Heart left ventricle (tissue), 16 donors: ENCODE measurements at regions not wholly inside any gene's neighbourhood (a gene's known extent, or its start where the extent isn't known, plus 50 kb on each side); places are given as distances from the start of the nearest gene placed in this dataset.

Experiments used
- ATAC-seq, 4 donors: fragments of 200-7000 bp; cut with Tn5 transposase; one replicate each; pipeline ENCODE4 v1.9.1; 2020 to 2022; ENCODE audit warnings: moderate library complexity in 4 of 4, mild to moderate bottlenecking in 3 of 4, moderate number of reproducible peaks in 1 of 4
- DNase-seq, 5 donors: peaks; one replicate each; pipeline ENCODE4 v3.0.0-alpha.2; 2020
- H3K27ac ChIP-seq, 12 donors: fragments of 200-600 bp; sonication (generic) in 4 of 12; one replicate each; pipeline versions ENCODE4 v1.5.0 to v1.8.0; 2016 to 2022; ENCODE audit warnings: mild to moderate bottlenecking in 2 of 12
- H3K27me3 ChIP-seq, 9 donors: fragments of 200-600 bp; sonication (generic) in 2 of 9; one replicate each; pipeline versions ENCODE4 v1.5.1 to v1.8.0; 2016 to 2022; ENCODE audit warnings: mild to moderate bottlenecking in 3 of 9
- H3K36me3 ChIP-seq, 9 donors: fragments of 200-600 bp; sonication (generic) in 2 of 9; one replicate each; pipeline versions ENCODE4 v1.5.0 to v1.8.0; 2018 to 2022; ENCODE audit warnings: mild to moderate bottlenecking in 2 of 9
- H3K4me1 ChIP-seq, 12 donors: fragments of 200-600 bp; sonication (generic) in 4 of 12; one replicate each; pipeline versions ENCODE4 v1.5.0 to v1.8.0; 2016 to 2022; ENCODE audit warnings: mild to moderate bottlenecking in 3 of 12
- H3K4me3 ChIP-seq, 12 donors: fragments of 200-600 bp; sonication (generic) in 4 of 12; one replicate each; pipeline versions ENCODE4 v1.5.0 to v1.8.0; 2017 to 2022; ENCODE audit warnings: mild to moderate bottlenecking in 9 of 12, moderate library complexity in 4 of 12
- H3K9me3 ChIP-seq, 12 donors: fragments of 200-600 bp; sonication (generic) in 4 of 12; one replicate each; pipeline versions ENCODE4 v1.5.0 to v1.8.0; 2016 to 2022; ENCODE audit warnings: mild to moderate bottlenecking in 1 of 12
- CTCF ChIP-seq, 12 donors: fragments of 200-600 bp; sonication (generic) in 4 of 12; IDR thresholded peaks; one replicate each; pipeline versions ENCODE4 v1.5.0 to v1.8.0; 2018 to 2022; ENCODE audit warnings: antibody characterized with exemption in 12 of 12, mild to moderate bottlenecking in 5 of 12
- POLR2A ChIP-seq, 2 donors: fragments of 450-650 bp; IDR thresholded peaks; one replicate each; pipeline ENCODE4 v1.6.1; 2017; ENCODE audit warnings: antibody characterized with exemption in 2 of 2, mild to moderate bottlenecking in 2 of 2, moderate library complexity in 2 of 2
- WGBS, 4 donors: extraction: QIAGEN DNeasy Blood & Tissue Kit in 2 of 4; methylation state at CpG; one replicate each; pipeline versions ENCODE4 v1.1.5 to v1.1.7; 2013 to 2018; 5-methylcytosine and 5-hydroxymethylcytosine counted together
- intact Hi-C, 10 donors: fragments of 100-400 bp; cut with DNase I; formaldehyde crosslinking; loops; one replicate each; pipeline versions ENCODE4 v1.11.1 to v1.14.2; 2022
- donor health status: ischemic (EF 13 %, LVEDD 7.1; RV severe dilation, severe dysfunction).
- donor health status: healthy with polysubstance abuse.
- donor health status: DM: no; HTN: yes; CAD: no.
- donor health status: DM: no; HTN: no; CAD: no.
- donor health status: ischemic (EF 25% LVEDD 6.9; RV normal size, moderate dysfunction).
- donor health status: ischemic (EF 25% LVEDD 5.7; RV mildly dilated, moderate dysfunction).
- donor health status: healthy.
- donor health status: DM: yes; HTN: yes; CAD: no.
- donor health status: ischemic (EF 35%, LVEDD 5.7; RV mildly dilated, moderate dysfunction).
- donor health status: nonischemic (EF 11% LVEDD 7.7; RV severe dilation, severe dysfunction).
- donor health status: DM: yes; HTN: yes; CAD: no.
- donor health status: PGD.
- donor health status: ischemic (EF 29% LVEDD 5.4; RV normal size, mild dysfunction).
- donor health status: nonischemic (EF 23%, LVEDD 6.1; RV moderate dilation, normal function).

GRCh38 chr7:8963722-8964121 is 530.3 kb downstream of the NXPH1 start:
- ATAC-seq: no peak
- Histone ChIP-seq H3K9me3 (peaks cover 0 to 5% (median 0%) of the 10 kb centered on the region in 12 donors), H3K36me3 (no peaks in the 10 kb centered on the region), H3K27ac (no peak overlapping the region), H3K4me3 (no peak overlapping the region), H3K4me1 (no peaks in the 10 kb centered on the region), H3K27me3 (no peaks in the 10 kb centered on the region)
- WGBS, 4 donors: 83 to 88% (median 83%) methylated on average over 2 of the region's 2 CpGs
- intact Hi-C loops: no loop called here
- TF ChIP-seq POLR2A (IDR thresholded peaks at IDR 0.05) (no peak), CTCF (IDR thresholded peaks at IDR 0.05) (no peak)
- DNase-seq: no peak

GRCh38 chr7:8965177-8965576 is 531.8 kb downstream of the NXPH1 start:
- Histone ChIP-seq H3K9me3 (peaks cover 0 to 5% (median 0%) of the 10 kb centered on the region in 12 donors), H3K36me3 (no peaks in the 10 kb centered on the region), H3K27me3 (no peaks in the 10 kb centered on the region), H3K4me1 (no peaks in the 10 kb centered on the region), H3K4me3 (no peak overlapping the region), H3K27ac (no peak overlapping the region)
- WGBS, 4 donors: 75 to 87% (median 82%) methylated on average over 3 of the region's 3 CpGs
- DNase-seq (no peak), ATAC-seq (no peak)
- no peak for TF ChIP-seq CTCF (IDR thresholded peaks at IDR 0.05)
- no peak for TF ChIP-seq POLR2A (IDR thresholded peaks at IDR 0.05)
- intact Hi-C loops: no loop called here

GRCh38 chr7:8973601-8974000 is 540.2 kb downstream of the NXPH1 start:
- ATAC-seq: no peak
- WGBS, 4 donors: 64 to 82% (median 70%) methylated on average over 3 of the region's 3 CpGs
- TF ChIP-seq CTCF (IDR thresholded peaks at IDR 0.05) (no peak), POLR2A (IDR thresholded peaks at IDR 0.05) (no peak)
- intact Hi-C loops: no loop called here
- Histone ChIP-seq H3K4me1 (no peaks in the 10 kb centered on the region), H3K27me3 (no peaks in the 10 kb centered on the region), H3K27ac (no peak overlapping the region), H3K36me3 (no peaks in the 10 kb centered on the region), H3K4me3 (no peak overlapping the region), H3K9me3 (peaks cover 0 to 23% (median 6%) of the 10 kb centered on the region in 12 donors)
- DNase-seq: no peak

- no peak for TF ChIP-seq CTCF (IDR thresholded peaks at IDR 0.05)
- Histone ChIP-seq H3K36me3 (no peaks in the 10 kb centered on the region), H3K27me3 (no peaks in the 10 kb centered on the region), H3K4me1 (no peaks in the 10 kb centered on the region), H3K4me3 (no peak overlapping the region), H3K27ac (no peak overlapping the region), H3K9me3 (peaks cover 0 to 30% (median 6%) of the 10 kb centered on the region in 12 donors)
- ATAC-seq (no peak), DNase-seq (no peak)
- intact Hi-C loops: no loop called here
Observed at GRCh38 chr7:8975681-8976080, 542.3 kb downstream of the NXPH1 start.
